ENCODE measurements at regions not wholly inside any gene's neighbourhood (a gene's known extent, or its start where the extent isn't known, plus 50 kb on each side); places are given as distances from the start of the nearest gene placed in this dataset.

DNA sequence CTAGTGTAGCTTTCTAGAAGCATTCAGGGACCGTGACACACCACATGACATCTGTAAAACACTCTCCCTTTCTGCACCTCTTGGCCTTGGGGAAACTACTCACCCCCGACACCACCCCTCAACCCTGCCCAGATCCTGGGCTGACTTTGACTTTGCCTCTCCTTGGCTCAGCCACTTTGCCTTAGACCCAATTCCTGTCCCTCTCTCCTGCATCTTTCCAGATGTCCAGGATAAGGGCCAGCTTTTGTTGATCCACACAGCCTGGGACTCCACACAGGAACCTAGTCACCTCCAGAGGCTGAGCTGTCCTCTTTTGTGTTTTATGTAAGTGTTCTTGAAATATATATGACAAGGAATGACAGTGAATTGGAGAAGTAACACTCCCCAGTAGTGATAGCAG lies 153.7 kb upstream of the PLXNC1 start (continued):
- TF ChIP-seq, protein P1, sequence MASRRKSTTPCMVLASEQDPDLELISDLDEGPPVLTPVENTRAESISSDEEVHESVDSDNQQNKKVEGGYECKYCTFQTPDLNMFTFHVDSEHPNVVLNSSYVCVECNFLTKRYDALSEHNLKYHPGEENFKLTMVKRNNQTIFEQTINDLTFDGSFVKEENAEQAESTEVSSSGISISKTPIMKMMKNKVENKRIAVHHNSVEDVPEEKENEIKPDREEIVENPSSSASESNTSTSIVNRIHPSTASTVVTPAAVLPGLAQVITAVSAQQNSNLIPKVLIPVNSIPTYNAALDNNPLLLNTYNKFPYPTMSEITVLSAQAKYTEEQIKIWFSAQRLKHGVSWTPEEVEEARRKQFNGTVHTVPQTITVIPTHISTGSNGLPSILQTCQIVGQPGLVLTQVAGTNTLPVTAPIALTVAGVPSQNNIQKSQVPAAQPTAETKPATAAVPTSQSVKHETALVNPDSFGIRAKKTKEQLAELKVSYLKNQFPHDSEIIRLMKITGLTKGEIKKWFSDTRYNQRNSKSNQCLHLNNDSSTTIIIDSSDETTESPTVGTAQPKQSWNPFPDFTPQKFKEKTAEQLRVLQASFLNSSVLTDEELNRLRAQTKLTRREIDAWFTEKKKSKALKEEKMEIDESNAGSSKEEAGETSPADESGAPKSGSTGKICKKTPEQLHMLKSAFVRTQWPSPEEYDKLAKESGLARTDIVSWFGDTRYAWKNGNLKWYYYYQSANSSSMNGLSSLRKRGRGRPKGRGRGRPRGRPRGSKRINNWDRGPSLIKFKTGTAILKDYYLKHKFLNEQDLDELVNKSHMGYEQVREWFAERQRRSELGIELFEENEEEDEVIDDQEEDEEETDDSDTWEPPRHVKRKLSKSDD (conservative IDR thresholded peaks at IDR 0.05; ENCODE audit: low read length): no peak
- TF ChIP-seq NFRKB (IDR thresholded peaks at IDR 0.05; ENCODE audit: low read depth): no peak

DNA sequence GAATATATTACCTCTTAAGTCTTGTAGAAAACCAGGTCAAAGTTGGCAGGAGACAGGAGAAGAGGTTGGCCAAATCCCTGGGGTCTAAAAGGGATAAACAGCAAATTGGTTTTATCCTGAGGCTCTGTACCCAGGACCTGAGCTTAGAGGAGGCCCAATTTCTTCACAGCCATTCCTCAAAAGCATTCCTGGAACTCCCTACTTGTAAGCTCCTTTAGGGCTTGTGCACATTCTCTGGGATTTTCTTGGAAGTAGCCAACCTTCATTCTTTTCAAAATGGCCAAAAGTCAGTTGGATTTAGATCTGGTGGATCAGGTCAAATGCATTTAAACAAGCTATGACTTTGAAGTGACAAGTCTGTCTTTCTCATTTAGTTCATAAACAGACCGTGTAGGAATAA lies 152.1 kb upstream of the PLXNC1 start:
- BruUV-seq (replicated peaks): no TSS peak
- H3K9me3 ChIP-seq (replicated peaks; ENCODE audit: control insufficient read depth, insufficient read depth, low read depth, low read length): no peaks in the 10 kb centered on the region
- no peak for FAIRE-seq
- 0% methylated on average over 1 of the region's 1 CpG for WGBS (ENCODE audit: insufficient coverage, low coverage, missing lambda C conversion rate)
- no peak overlapping the region for H3K27ac ChIP-seq (ENCODE audit: extremely low read depth, low read depth, low read length)
- H2AFZ ChIP-seq (ENCODE audit: low read depth, low read length): no peak overlapping the region
- H3K9ac ChIP-seq (ENCODE audit: insufficient read depth in 1 of 2, low read depth in 2 of 2, low read length in 2 of 2): no peak overlapping the region
- no peak for ATAC-seq
- H3K4me3 ChIP-seq: no peak overlapping the region
- H3K27me3 ChIP-seq (ENCODE audit: control insufficient read depth in 2 of 2, insufficient read depth in 2 of 2, low read length in 2 of 2): no peaks in the 10 kb centered on the region
- no peaks in the 10 kb centered on the region for H3K4me1 ChIP-seq (replicated peaks in 1 of 2; ENCODE audit: control insufficient read depth in 2 of 2, insufficient read depth in 2 of 2, low read length in 2 of 2)
- intact Hi-C loops (cut with micrococcal nuclease): loop anchor here (10.0 kb wide), 1 partner anchor 492 kb away; no protein-coding TSS in a partner anchor
- no peaks in the 10 kb centered on the region for H3K9me1 ChIP-seq (ENCODE audit: control insufficient read depth, insufficient read depth, low read length)
- ChIA-PET CTCF (ENCODE audit: low intra/inter-chr PET ratio) (no interaction called here), POLR2A (interaction anchor here (0.6 kb wide), 1 partner anchor 41 kb away, joined by 3 read pairs; no protein-coding TSS in a partner anchor)
- DNase-seq (ENCODE audit: extremely low read depth in 1 of 4, low spot score in 3 of 4): no peak
- H3K36me3 ChIP-seq (ENCODE audit: control insufficient read depth, insufficient read depth, low read length): no peaks in the 10 kb centered on the region
- H3K4me2 ChIP-seq (ENCODE audit: insufficient read depth, low read length): no peak overlapping the region
- no peaks in the 10 kb centered on the region for H3K79me2 ChIP-seq (ENCODE audit: control insufficient read depth, insufficient read depth, low read length)
- in situ Hi-C loops (cut with MboI): no loop called here
- TF ChIP-seq MEIS2 (IDR thresholded peaks at IDR 0.05; ENCODE audit: partially characterized antibody) (no peak), SLC30A9 (CRISPR knock-in tag; IDR thresholded peaks at IDR 0.05) (no peak), KDM5B (IDR thresholded peaks at IDR 0.05; ENCODE audit: insufficient replicate concordance, low read depth, low read length) (no peak), ZKSCAN3 (CRISPR knock-in tag; IDR thresholded peaks at IDR 0.05) (no peak), ESRRA (IDR thresholded peaks at IDR 0.05; ENCODE audit: borderline replicate concordance, low read depth) (no peak), ZNF133 (CRISPR knock-in tag; IDR thresholded peaks at IDR 0.05) (no peak)
- TF ChIP-seq, protein P2, sequence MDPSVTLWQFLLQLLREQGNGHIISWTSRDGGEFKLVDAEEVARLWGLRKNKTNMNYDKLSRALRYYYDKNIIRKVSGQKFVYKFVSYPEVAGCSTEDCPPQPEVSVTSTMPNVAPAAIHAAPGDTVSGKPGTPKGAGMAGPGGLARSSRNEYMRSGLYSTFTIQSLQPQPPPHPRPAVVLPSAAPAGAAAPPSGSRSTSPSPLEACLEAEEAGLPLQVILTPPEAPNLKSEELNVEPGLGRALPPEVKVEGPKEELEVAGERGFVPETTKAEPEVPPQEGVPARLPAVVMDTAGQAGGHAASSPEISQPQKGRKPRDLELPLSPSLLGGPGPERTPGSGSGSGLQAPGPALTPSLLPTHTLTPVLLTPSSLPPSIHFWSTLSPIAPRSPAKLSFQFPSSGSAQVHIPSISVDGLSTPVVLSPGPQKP (CRISPR knock-in tag; IDR thresholded peaks at IDR 0.05): no peak
- H4K20me1 ChIP-seq (replicated peaks; ENCODE audit: control insufficient read depth, insufficient read depth, low read length): no peaks in the 10 kb centered on the region

Data from K562 (cell line).